SHP77 treated with DMSO at 0.1 percent for 48 hours (cell line): ENCODE measurements at regions not wholly inside any gene's neighbourhood (a gene's known extent, or its start where the extent isn't known, plus 50 kb on each side); places are given as distances from the start of the nearest gene placed in this dataset.

Experiments
- DNase-seq: peaks from one replicate; lab custom pipeline; 2025; lab: John Stamatoyannopoulos, UW

GRCh38 chr6:167580619-167580911 is 246.1 kb upstream of the AFDN start:
- DNase-seq: no peak

GRCh38 chr6:167581637-167582036 is 245.1 kb upstream of the AFDN start:
- no peak for DNase-seq

GRCh38 chr6:167583412-167583811 is 243.3 kb upstream of the AFDN start:
- DNase-seq: no peak

- DNase-seq: no peak
Measured at GRCh38 chr6:167588181-167588919, 238.4 kb upstream of the AFDN start.

GRCh38 chr6:167588920-167589614 is 237.6 kb upstream of the AFDN start:
- no peak for DNase-seq

GRCh38 chr6:167589615-167589940 is 237.1 kb upstream of the AFDN start:
- no peak for DNase-seq

- DNase-seq: no peak
Measured at GRCh38 chr6:167590193-167590592, 236.5 kb upstream of the AFDN start.
